HEK293 (cell line): ENCODE measurements at regions not wholly inside any gene's neighbourhood (a gene's known extent, or its start where the extent isn't known, plus 50 kb on each side); places are given as distances from the start of the nearest gene placed in this dataset.

Experiments used
- CTCF ChIA-PET: fragments of 350-600 bp; formaldehyde crosslinking; extraction: SDS; loops from one replicate; lab custom pipeline; 2021; ENCODE audit warnings: antibody characterized with exemption; lab: Yijun Ruan, JAX
- POLR2A ChIA-PET: fragments of 300-600 bp; formaldehyde crosslinking; extraction: SDS; loops from one replicate; lab custom pipeline; 2020; ENCODE audit warnings: antibody characterized with exemption, inconsistent platforms; lab: Yijun Ruan, JAX
- H3K27ac ChIP-seq: fragments of 200-500 bp; sonication (Bioruptor generic); 2 replicates; pipeline ENCODE4 v1.5.1; 2014; ENCODE audit warnings: low read depth, low read length, control low read depth, inconsistent platforms; ENCODE audit errors: extremely low read depth
- H3K36me3 ChIP-seq, 2 experiments: fragments of 200-500 bp in 1 of 2; sonication (Bioruptor generic) in 1 of 2; 1 replicate in 1 of 2; 2 replicates in 1 of 2; pipeline ENCODE4 v1.5.1; 2014 to 2017; ENCODE audit warnings: inconsistent platforms in 2 of 2, low read length in 2 of 2; ENCODE audit not compliant: control insufficient read depth in 2 of 2, insufficient read depth in 1 of 2
- H3K4me1 ChIP-seq: fragments of 200-500 bp; sonication (Bioruptor generic); 2 replicates; pipeline ENCODE4 v1.5.1; 2014; ENCODE audit warnings: mild to moderate bottlenecking, low read length, inconsistent platforms; ENCODE audit not compliant: control insufficient read depth, insufficient read depth
- H3K4me3 ChIP-seq: 2 replicates; pipeline ENCODE4 v1.5.1; 2011; ENCODE audit warnings: low read depth, mild to moderate bottlenecking, control low read depth, low read length, moderate library complexity
- H3K9me3 ChIP-seq: fragments of 200-500 bp; sonication (Bioruptor generic); 2 replicates; pipeline ENCODE4 v1.5.1; 2014; ENCODE audit warnings: low read depth, low read length, inconsistent platforms; ENCODE audit not compliant: control insufficient read depth, insufficient read depth
- KLF10 ChIP-seq: fragments of 450-650 bp; IDR thresholded peaks from 2 replicates; pipeline ENCODE4 v1.5.1; 2018; ENCODE audit warnings: missing biosample characterization, mild to moderate bottlenecking, missing genetic modification characterization
- SP2 ChIP-seq: fragments of 450-650 bp; formaldehyde crosslinking; IDR thresholded peaks from 2 replicates; pipeline ENCODE4 v1.5.1; 2016; ENCODE audit warnings: missing biosample characterization, missing genetic modification characterization
- YY2 ChIP-seq: fragments of 450-650 bp; formaldehyde crosslinking; IDR thresholded peaks from 2 replicates; pipeline ENCODE4 v1.5.1; 2016; ENCODE audit warnings: missing biosample characterization, missing genetic modification characterization
- ZBTB7A ChIP-seq: fragments of 450-650 bp; formaldehyde crosslinking; IDR thresholded peaks from 2 replicates; pipeline ENCODE4 v1.5.1; 2016; ENCODE audit warnings: low read depth, missing biosample characterization, missing genetic modification characterization
- ZNF121 ChIP-seq: fragments of 450-650 bp; formaldehyde crosslinking; IDR thresholded peaks from 2 replicates; pipeline ENCODE4 v1.5.1; 2016; ENCODE audit warnings: missing biosample characterization, missing genetic modification characterization
- ZNF132 ChIP-seq: fragments of 450-650 bp; formaldehyde crosslinking; IDR thresholded peaks from 2 replicates; pipeline ENCODE4 v1.5.1; 2017; ENCODE audit warnings: missing biosample characterization, missing genetic modification characterization, borderline replicate concordance
- ZNF148 ChIP-seq: fragments of 450-650 bp; formaldehyde crosslinking; IDR thresholded peaks from 2 replicates; pipeline ENCODE4 v1.5.0; 2017; ENCODE audit warnings: missing biosample characterization, missing genetic modification characterization, borderline replicate concordance
- ZNF184 ChIP-seq: fragments of 450-650 bp; IDR thresholded peaks from 2 replicates; pipeline ENCODE4 v1.5.1; 2018; ENCODE audit warnings: missing biosample characterization, mild to moderate bottlenecking, missing genetic modification characterization
- ZNF311 ChIP-seq: fragments of 450-650 bp; formaldehyde crosslinking; IDR thresholded peaks from 2 replicates; pipeline ENCODE4 v1.5.1; 2017; ENCODE audit warnings: missing biosample characterization, missing genetic modification characterization, borderline replicate concordance
- ZNF324 ChIP-seq: fragments of 450-650 bp; formaldehyde crosslinking; IDR thresholded peaks from 2 replicates; pipeline ENCODE4 v1.5.1; 2016; ENCODE audit warnings: missing biosample characterization, missing genetic modification characterization
- ZNF335 ChIP-seq: fragments of 450-650 bp; formaldehyde crosslinking; conservative IDR thresholded peaks from 2 replicates; pipeline ENCODE4 v1.5.1; 2016; ENCODE audit warnings: missing biosample characterization, missing genetic modification characterization
- ZNF366 ChIP-seq: fragments of 450-650 bp; formaldehyde crosslinking; conservative IDR thresholded peaks from 2 replicates; pipeline ENCODE4 v1.5.1; 2016; ENCODE audit warnings: missing biosample characterization, missing genetic modification characterization
- ZNF514 ChIP-seq: fragments of 450-650 bp; formaldehyde crosslinking; IDR thresholded peaks from 2 replicates; pipeline ENCODE4 v1.5.1; 2016; ENCODE audit warnings: missing biosample characterization, missing genetic modification characterization
- ZNF660 ChIP-seq: fragments of 450-650 bp; IDR thresholded peaks from 2 replicates; pipeline ENCODE4 v1.5.1; 2018; ENCODE audit warnings: missing biosample characterization, mild to moderate bottlenecking, missing genetic modification characterization
- ZNF677 ChIP-seq: fragments of 450-650 bp; IDR thresholded peaks from 2 replicates; pipeline ENCODE4 v1.5.0; 2018; ENCODE audit warnings: missing biosample characterization, mild to moderate bottlenecking, missing genetic modification characterization, moderate library complexity
- ZNF707 ChIP-seq: fragments of 450-650 bp; formaldehyde crosslinking; IDR thresholded peaks from 2 replicates; pipeline ENCODE4 v1.5.1; 2016; ENCODE audit warnings: missing biosample characterization, missing genetic modification characterization
- TF ChIP-seq, protein P1 (sequence below): fragments of 450-650 bp; formaldehyde crosslinking; IDR thresholded peaks from 2 replicates; pipeline ENCODE4 v1.5.1; 2016; ENCODE audit warnings: missing biosample characterization, missing genetic modification characterization, low read depth
- TF ChIP-seq, protein P2 (sequence below): fragments of 450-650 bp; formaldehyde crosslinking; IDR thresholded peaks from 2 replicates; pipeline ENCODE4 v1.5.1; 2016; ENCODE audit warnings: missing biosample characterization, missing genetic modification characterization
- TF ChIP-seq, protein P3 (sequence below): fragments of 450-650 bp; formaldehyde crosslinking; IDR thresholded peaks from 2 replicates; pipeline ENCODE4 v1.5.1; 2016; ENCODE audit warnings: missing biosample characterization, missing genetic modification characterization
- TF ChIP-seq, protein P4 (sequence below): fragments of 450-650 bp; formaldehyde crosslinking; IDR thresholded peaks from 2 replicates; pipeline ENCODE4 v1.5.1; 2017; ENCODE audit warnings: missing biosample characterization, missing genetic modification characterization

DNA sequence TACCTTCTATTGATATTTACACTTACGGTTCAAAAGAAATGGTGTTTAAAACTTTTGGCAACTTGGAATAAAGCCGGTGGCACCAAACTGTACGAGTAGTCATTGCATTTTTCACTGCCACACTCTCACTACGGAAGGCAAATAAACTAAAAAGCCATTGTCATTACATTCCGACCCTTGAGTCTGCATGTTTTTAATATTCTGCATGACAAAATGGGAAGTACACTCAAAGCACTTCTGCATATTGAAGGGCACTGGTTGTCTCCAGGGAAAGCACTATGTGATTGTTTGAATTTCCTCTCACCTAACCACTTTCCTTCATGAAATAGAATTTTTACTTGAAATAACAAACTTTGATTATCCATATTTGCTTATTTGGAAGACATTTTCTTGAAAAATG, 426.3 kb downstream of the CETN3 start (continued):
- TF ChIP-seq, protein P1, sequence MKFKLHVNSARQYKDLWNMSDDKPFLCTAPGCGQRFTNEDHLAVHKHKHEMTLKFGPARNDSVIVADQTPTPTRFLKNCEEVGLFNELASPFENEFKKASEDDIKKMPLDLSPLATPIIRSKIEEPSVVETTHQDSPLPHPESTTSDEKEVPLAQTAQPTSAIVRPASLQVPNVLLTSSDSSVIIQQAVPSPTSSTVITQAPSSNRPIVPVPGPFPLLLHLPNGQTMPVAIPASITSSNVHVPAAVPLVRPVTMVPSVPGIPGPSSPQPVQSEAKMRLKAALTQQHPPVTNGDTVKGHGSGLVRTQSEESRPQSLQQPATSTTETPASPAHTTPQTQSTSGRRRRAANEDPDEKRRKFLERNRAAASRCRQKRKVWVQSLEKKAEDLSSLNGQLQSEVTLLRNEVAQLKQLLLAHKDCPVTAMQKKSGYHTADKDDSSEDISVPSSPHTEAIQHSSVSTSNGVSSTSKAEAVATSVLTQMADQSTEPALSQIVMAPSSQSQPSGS (tag by site-specific recombination) = no peak
- TF ChIP-seq, all 188 proteins: peak for 0

- H3K4me3 ChIP-seq = no peak overlapping the region
- no peak overlapping the region for H3K27ac ChIP-seq
- H3K9me3 ChIP-seq = no peaks in the 10 kb centered on the region
- POLR2A ChIA-PET = no interaction called here
- CTCF ChIA-PET = interaction anchor here (0.7 kb wide), 1 partner anchor 238 kb away, joined by 3 read pairs; no protein-coding TSS in a partner anchor
- TF ChIP-seq SP2 (tag by site-specific recombination) = no peak
- no peak for TF ChIP-seq ZNF335 (tag by site-specific recombination)
- TF ChIP-seq ZNF707 (tag by site-specific recombination) = no peak
- TF ChIP-seq ZNF148 (tag by site-specific recombination) = no peak
- no peak for TF ChIP-seq ZNF660 (tag by site-specific recombination)
- TF ChIP-seq ZNF132 (tag by site-specific recombination) = no peak
- TF ChIP-seq YY2 (tag by site-specific recombination) = no peak
- TF ChIP-seq ZBTB7A = no peak
- TF ChIP-seq ZNF311 (tag by site-specific recombination) = no peak
- no peaks in the 10 kb centered on the region for H3K4me1 ChIP-seq
- H3K36me3 ChIP-seq = no peaks in the 10 kb centered on the region
These were observed 427.4 kb downstream of the CETN3 start for GRCh38 chr5:89981878-89982773.

DNA sequence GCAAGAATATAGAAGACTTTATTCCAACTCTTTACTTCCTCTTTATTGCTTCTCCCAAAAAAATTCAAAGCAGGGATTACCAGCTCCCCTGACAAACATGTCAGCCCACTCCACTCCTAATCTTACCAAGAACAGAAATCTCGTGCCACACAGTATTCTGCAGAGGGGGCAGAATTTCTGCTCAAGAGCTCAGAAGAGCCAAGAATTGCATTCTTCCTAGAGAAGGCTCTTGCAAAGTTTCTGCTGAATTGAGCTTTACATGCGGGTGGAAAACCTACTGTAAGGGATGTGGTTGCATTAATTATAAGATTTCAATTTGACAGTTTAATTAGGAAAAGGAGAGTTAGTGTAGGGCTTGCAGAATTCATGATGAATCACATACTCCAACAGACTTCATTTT, 428.5 kb downstream of the CETN3 start:
- CTCF ChIA-PET = no interaction called here
- TF ChIP-seq ZNF514 (tag by site-specific recombination) = no peak
- TF ChIP-seq ZNF184 (tag by site-specific recombination) = no peak
- no peak for TF ChIP-seq ZNF677
- TF ChIP-seq, protein P2, sequence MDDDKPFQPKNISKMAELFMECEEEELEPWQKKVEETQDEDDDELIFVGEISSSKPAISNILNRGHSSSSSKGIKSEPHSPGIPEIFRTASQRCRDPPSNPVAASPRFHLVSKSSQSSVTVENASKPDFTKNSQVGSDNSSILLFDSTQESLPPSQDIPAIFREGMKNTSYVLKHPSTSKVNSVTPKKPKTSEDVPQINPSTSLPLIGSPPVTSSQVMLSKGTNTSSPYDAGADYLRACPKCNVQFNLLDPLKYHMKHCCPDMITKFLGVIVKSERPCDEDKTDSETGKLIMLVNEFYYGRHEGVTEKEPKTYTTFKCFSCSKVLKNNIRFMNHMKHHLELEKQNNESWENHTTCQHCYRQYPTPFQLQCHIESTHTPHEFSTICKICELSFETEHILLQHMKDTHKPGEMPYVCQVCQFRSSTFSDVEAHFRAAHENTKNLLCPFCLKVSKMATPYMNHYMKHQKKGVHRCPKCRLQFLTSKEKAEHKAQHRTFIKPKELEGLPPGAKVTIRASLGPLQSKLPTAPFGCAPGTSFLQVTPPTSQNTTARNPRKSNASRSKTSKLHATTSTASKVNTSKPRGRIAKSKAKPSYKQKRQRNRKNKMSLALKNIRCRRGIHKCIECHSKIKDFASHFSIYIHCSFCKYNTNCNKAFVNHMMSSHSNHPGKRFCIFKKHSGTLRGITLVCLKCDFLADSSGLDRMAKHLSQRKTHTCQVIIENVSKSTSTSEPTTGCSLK = no peak
- TF ChIP-seq ZNF121 (tag by site-specific recombination) = no peak
- TF ChIP-seq, protein P3, sequence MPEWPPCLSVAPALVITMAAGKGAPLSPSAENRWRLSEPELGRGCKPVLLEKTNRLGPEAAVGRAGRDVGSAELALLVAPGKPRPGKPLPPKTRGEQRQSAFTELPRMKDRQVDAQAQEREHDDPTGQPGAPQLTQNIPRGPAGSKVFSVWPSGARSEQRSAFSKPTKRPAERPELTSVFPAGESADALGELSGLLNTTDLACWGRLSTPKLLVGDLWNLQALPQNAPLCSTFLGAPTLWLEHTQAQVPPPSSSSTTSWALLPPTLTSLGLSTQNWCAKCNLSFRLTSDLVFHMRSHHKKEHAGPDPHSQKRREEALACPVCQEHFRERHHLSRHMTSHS (tag by site-specific recombination) = no peak
- TF ChIP-seq, protein P4, sequence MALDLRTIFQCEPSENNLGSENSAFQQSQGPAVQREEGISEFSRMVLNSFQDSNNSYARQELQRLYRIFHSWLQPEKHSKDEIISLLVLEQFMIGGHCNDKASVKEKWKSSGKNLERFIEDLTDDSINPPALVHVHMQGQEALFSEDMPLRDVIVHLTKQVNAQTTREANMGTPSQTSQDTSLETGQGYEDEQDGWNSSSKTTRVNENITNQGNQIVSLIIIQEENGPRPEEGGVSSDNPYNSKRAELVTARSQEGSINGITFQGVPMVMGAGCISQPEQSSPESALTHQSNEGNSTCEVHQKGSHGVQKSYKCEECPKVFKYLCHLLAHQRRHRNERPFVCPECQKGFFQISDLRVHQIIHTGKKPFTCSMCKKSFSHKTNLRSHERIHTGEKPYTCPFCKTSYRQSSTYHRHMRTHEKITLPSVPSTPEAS (tag by site-specific recombination) = no peak
- no peak for TF ChIP-seq KLF10 (tag by site-specific recombination)
- TF ChIP-seq ZNF366 (tag by site-specific recombination) = no peak
- no peak for TF ChIP-seq ZNF324 (tag by site-specific recombination)
- no peaks in the 10 kb centered on the region for H3K4me1 ChIP-seq
- no peak overlapping the region for H3K4me3 ChIP-seq
- no peaks in the 10 kb centered on the region for H3K36me3 ChIP-seq
- POLR2A ChIA-PET = interaction anchor here (0.8 kb wide), 1 partner anchor 13 kb away, joined by 3 read pairs; no protein-coding TSS in a partner anchor
- H3K27ac ChIP-seq = no peak overlapping the region
- no peaks in the 10 kb centered on the region for H3K9me3 ChIP-seq
